ENCODE measurements at regions not wholly inside any gene's neighbourhood (a gene's known extent, or its start where the extent isn't known, plus 50 kb on each side); places are given as distances from the start of the nearest gene placed in this dataset.

GRCh38 chr5:128736553-128736952 lies 198.5 kb upstream of the FBN2 start:
- DNase-seq (ENCODE audit: low read depth), result no peak
- H3K4me3 ChIP-seq (ENCODE audit: low read depth, low read length), result no peak overlapping the region
- no peak for TF ChIP-seq CTCF (IDR thresholded peaks at IDR 0.05; ENCODE audit: low read depth, low read length, missing control alignments)

GRCh38 chr5:128749136-128749898 lies 211.3 kb upstream of the FBN2 start:
- H3K4me3 ChIP-seq (ENCODE audit: low read depth, low read length), result no peak overlapping the region
- no peak for TF ChIP-seq CTCF (IDR thresholded peaks at IDR 0.05; ENCODE audit: low read depth, low read length, missing control alignments)
- DNase-seq (ENCODE audit: low read depth), result no peak

GRCh38 chr5:128750155-128750554 lies 212.1 kb upstream of the FBN2 start:
- no peak overlapping the region for H3K4me3 ChIP-seq (ENCODE audit: low read depth, low read length)
- TF ChIP-seq CTCF (IDR thresholded peaks at IDR 0.05; ENCODE audit: low read depth, low read length, missing control alignments), result no peak

GRCh38 chr5:128757196-128757959 lies 207.9 kb upstream of the SLC27A6 start:
- no peak for DNase-seq (ENCODE audit: low read depth)
- no peak overlapping the region for H3K4me3 ChIP-seq (ENCODE audit: low read depth, low read length)
- TF ChIP-seq CTCF (IDR thresholded peaks at IDR 0.05; ENCODE audit: low read depth, low read length, missing control alignments), result no peak

More at GRCh38 chr5:128750155-128750554, 212.1 kb upstream of the FBN2 start:
- no peak for DNase-seq (ENCODE audit: low read depth)

GRCh38 chr5:128762661-128763306 lies 202.5 kb upstream of the SLC27A6 start:
- H3K4me3 ChIP-seq (ENCODE audit: low read depth, low read length), result no peak overlapping the region
- DNase-seq (ENCODE audit: low read depth), result no peak
- TF ChIP-seq CTCF (IDR thresholded peaks at IDR 0.05; ENCODE audit: low read depth, low read length, missing control alignments), result no peak

GRCh38 chr5:128763321-128763720 lies 202.0 kb upstream of the SLC27A6 start:
- no peak for TF ChIP-seq CTCF (IDR thresholded peaks at IDR 0.05; ENCODE audit: low read depth, low read length, missing control alignments)
- DNase-seq (ENCODE audit: low read depth), result no peak

More at GRCh38 chr5:128763321-128763720, 202.0 kb upstream of the SLC27A6 start:
- H3K4me3 ChIP-seq (ENCODE audit: low read depth, low read length), result no peak overlapping the region
